HG03039 (cell line): ENCODE measurements at regions not wholly inside any gene's neighbourhood (a gene's known extent, or its start where the extent isn't known, plus 50 kb on each side); places are given as distances from the start of the nearest gene placed in this dataset.
"Not testable (repeated sequence)": the region's sequence is repeated elsewhere in the genome, so short reads cannot be mapped to it uniquely, and the experiment has no call there.

Experiments
- ATAC-seq: cut with Tn5 transposase; IDR thresholded peaks from one replicate; pipeline ENCODE4 v1.9.1; 2021; ENCODE audit warnings: mild to moderate bottlenecking, moderate library complexity; ENCODE audit not compliant: unreplicated experiment

DNA sequence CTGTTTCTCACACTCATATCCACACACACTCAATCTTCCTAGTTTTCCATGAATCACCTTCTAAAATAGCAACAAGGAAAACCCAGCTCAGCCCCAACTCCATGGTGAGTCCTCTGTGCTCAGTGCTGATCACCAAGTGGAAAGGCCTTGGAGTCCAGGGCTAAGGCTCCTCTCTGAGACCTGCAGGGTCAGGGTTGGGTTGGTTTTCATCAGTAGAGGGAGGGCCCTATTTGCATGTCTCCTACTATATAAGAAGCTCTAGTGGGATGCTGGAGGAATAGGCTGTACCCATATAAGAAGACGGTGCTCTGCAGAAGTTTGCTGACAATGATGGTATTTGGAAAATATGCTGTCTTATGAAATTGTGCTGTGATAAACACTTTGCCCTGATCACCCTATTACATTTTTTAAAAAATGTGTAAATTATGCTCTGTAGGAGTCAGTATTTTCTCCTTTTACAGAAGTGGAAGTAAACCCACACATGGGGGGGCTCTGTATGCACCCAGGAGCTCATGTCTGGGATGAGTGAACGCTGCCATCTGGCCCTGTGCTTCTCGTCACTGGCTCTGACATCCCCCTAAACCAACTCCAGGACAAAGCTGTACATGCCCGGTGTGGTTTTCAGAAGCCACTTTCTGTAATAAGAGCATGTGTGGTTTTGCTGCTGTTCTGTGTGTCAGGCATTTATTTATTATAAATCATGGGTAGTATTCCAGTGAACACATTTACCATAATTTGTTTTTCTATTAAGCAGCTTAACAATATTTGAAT is 536.3 kb downstream of the TMEM121 start:
- ATAC-seq = no peak

- ATAC-seq = no peak
These were observed 541.6 kb downstream of the TMEM121 start for GRCh38 chr14:106067935-106068334.

- ATAC-seq = no peak
These were observed 543.6 kb downstream of the TMEM121 start for GRCh38 chr14:106069804-106070625.

GRCh38 chr14:106080922-106081321 is 554.5 kb downstream of the TMEM121 start:
- ATAC-seq = no peak

- not testable (repeated sequence) for ATAC-seq
These were observed 555.3 kb downstream of the TMEM121 start for GRCh38 chr14:106081721-106082120.

- no peak for ATAC-seq
These were observed 556.7 kb downstream of the TMEM121 start for GRCh38 chr14:106083082-106083481.

DNA sequence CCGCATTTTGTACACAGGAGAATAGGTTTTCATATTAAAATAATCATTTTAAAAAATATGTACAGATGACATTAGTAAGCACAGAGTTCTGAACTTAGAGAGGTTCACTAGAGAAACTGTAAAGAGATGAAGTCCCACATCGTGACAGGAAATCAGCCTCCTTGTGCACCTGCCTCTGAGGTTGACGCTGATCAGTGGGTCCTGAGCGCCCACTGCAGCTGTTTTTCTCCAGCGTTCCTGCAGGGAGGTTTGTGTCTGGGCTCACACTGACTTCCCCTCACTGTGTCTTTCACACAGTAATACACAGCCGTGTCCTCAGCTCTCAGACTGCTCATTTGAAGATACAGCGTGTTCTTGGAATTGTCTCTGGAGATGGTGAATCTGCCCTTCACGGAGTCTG is 561.5 kb downstream of the TMEM121 start:
- no peak for ATAC-seq

- ATAC-seq = not testable (repeated sequence)
These were observed 562.5 kb downstream of the TMEM121 start for GRCh38 chr14:106088860-106089259.

DNA sequence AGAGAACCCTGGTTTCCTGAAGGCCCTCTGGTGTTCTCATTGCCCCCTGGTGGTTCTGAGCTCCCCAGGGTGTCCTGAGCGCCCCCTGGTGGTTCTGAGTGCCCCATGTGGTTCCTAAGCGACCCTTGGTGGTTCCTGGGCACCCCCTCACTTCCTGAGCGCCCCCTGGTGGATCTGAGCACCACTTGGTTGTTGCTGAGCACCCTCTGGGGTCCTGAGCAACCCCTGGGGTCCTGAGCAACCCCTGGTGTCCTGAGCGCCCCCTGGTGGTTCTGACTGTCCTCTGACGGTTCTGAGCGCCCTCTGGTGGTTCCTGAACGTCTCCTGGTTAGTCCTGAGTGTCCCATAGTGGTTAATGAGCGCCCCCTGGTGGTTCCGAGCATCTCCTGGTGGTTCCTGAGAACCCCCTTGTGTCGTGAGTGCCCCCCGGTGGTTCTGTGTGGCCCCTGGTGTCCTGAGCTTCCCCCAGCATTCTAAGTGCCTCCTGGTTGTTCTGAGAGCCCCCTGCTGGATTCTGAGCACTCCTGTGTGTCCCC is 568.3 kb downstream of the TMEM121 start:
- no peak for ATAC-seq

DNA sequence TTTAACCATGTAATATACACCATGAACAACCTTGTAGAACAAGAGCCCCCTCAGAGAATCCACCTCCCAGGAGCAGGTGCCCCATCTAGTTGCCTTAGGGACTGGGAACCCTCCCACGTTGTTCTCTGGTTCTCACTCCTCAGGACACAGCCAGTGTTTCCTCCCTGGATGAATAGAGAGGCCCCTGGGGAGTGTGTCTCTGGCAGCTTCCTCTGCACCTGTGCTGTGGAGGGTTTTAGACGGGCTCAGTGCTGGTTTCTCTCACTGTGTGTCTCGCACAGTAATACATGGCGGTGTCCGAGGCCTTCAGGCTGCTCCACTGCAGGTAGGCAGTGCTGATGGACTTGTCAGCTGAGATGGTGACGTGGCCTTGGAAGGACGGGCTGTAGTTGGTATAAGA is 581.3 kb downstream of the TMEM121 start:
- no peak for ATAC-seq

DNA sequence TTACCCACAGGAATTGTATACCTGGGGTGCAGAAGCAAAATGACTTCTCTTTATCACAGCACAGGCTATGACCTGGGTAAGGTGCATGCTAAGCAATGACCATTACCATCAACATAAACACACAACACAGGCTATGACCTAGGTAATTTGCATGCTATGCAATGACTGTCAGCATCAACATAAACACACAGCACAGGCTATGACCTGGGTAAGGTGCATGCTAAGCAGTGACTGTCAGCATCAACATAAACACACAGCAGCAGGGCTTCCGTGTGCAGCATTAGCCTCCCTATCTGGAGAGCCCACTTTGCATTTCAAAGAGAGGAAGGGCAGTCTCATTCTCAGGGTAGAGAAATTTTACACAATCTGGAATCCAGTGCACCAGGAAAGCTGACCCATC is 583.0 kb downstream of the TMEM121 start:
- ATAC-seq = no peak

GRCh38 chr14:106115401-106115800 is 589.0 kb downstream of the TMEM121 start:
- no peak for ATAC-seq

DNA sequence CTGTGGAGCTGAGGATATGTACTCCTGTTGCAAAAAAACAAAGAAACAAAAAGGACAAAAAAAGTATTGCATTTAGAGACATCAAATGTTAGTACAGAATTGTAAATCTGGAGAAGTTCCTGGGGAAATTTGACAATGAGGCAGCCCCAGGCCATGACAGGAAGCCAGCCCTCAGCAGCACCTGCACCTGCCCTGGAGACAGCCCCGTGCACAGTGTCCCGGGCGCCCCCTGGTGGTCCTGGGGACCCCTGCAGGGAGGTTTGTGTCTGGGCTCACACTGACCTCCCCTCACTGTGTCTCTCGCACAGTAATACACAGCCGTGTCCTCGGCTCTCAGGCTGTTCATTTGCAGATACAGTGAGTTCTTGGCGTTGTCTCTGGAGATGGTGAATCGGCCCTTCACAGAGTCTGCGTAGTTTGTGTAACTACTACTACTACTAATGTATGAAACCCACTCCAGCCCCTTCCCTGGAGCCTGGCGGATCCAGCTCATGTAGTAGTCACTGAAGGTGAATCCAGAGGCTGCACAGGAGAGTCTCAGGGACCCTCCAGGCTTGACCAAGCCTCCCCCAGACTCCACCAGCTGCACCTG is 590.1 kb downstream of the TMEM121 start:
- ATAC-seq = not testable (repeated sequence)

DNA sequence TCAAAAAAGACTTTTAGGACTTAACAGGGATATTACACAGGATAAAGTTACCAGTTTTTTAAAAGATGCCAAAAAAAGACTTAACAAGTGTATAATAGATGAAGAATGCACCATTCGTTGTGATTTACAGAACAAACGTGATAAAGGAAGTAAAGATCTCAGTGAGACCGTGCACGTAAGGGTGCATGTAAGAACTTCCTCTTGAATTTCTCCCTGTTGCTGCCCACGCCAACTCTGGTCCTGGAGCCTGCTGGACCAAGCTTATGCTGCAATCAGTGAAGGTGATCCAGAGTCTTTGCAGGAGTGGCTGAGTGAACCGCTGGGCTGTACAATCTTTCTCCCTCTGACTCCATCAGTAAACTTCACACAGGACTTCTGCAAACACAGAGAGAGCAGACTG is 593.7 kb downstream of the TMEM121 start:
- ATAC-seq = no peak

GRCh38 chr14:106129274-106129673 is 602.9 kb downstream of the TMEM121 start:
- ATAC-seq = no peak

DNA sequence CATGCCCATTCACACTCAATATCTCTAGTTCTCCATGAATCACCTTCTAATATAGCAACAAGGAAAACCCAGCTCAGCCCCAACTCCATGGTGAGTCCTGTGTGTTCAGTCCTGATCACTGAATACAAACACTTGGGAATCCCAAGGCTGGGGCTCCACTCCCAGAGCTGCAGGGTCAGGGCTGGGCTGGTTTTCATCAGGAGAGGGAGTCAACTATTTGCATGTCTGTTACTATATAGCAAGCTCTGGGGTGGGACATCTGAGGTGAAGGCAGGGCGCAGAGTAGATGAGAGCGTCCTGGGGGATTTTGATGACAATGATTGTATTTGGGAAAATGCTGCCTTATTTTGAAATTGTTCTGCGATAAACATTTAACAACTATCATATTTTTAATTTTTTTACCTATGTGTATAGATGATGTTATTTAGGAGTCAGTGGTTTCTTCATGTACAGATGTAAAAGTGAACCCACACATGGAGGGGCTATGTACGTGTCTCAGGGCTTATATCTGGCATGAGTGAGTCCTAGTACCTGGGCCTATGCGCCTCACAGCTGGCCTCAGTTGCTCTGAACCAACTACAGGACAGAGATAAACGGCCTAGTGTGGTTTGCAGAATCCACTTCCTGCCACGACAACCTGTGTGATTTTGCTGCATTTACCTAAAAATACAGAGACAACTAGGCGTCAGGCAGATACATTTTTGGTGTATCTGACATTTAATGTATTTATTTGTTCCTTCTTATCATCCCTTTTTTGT is 603.7 kb downstream of the TMEM121 start:
- not testable (repeated sequence) for ATAC-seq

GRCh38 chr14:106133126-106133525 is 606.7 kb downstream of the TMEM121 start:
- ATAC-seq = not testable (repeated sequence)

GRCh38 chr14:106134886-106135285 is 608.5 kb downstream of the TMEM121 start:
- ATAC-seq = no peak

GRCh38 chr14:106141242-106142220 is 615.1 kb downstream of the TMEM121 start:
- ATAC-seq = no peak

DNA sequence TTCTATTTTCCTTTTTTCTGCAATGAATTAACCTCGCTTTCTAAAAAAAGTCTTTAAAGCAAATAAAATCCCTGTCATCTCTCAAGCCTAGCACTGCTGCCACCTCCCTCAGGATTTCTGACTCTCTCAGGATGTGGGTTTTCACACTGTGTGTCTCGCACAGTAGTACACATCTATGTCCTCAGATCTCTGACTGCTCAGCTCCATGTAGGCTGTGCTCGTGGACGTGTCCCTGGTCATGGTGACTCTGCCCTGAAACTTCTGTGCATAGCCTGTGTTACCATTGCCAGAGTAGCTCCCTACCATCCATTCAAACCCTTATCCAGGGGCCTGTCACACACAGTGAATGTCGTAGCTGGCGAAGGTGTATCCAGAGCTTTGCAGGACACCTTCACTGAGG is 619.3 kb downstream of the TMEM121 start:
- ATAC-seq = not testable (repeated sequence)
